ENCODE measurements at regions not wholly inside any gene's neighbourhood (a gene's known extent, or its start where the extent isn't known, plus 50 kb on each side); places are given as distances from the start of the nearest gene placed in this dataset.
A peak's percentile ranks its signal among the peaks of the same experiment; 100 is the strongest.

DNA sequence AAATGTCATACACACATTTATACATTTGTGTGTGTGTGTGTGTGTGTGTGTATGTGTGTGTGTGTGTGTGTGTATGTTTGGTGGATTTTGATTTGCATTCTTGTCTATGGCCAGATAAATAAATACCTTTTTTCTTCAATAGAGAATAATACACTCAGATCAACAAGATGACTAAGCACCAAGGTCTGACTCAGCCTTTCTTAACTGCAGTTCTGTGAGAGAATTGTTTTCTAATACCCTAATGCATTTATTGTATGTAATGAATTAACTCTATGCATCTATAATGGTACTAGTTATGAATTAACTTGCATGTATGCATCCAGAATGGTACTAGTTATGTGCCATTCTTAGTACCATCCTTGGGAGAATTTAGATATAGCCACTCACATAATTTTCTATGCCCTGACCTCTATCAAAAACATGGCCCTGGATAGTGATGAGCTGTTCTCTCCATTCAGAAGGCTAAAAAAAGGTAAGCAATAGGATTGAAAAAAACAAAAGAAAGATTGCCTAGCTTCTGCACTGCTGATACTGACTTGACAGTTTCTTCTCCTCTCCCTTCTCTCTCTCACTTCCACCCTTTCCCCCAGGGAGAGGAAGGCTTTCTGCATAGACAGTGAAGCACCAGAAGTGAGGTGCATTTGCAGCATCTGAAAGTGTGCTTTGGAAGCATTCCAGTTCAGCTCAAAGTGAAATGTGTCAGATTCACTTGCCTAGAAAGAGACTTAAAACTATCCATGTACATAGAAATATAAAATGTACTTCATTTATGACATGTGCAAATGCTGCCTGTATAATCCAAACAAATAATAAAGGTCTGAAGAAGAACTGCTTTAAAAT, 55.1 kb upstream of the CCDC112 start:
- Histone ChIP-seq H3K4me3 (no peak overlapping the region), H3K9me3 (peaks cover 0 to 4% of the 10 kb centered on the region in 2 donors), H3K27ac (no peak overlapping the region), H3K4me1 (peaks cover 0 to 4% of the 10 kb centered on the region in 2 donors), H3K27me3 (no peaks in the 10 kb centered on the region), H3K36me3 (no peaks in the 10 kb centered on the region)
- TF ChIP-seq, protein P1, sequence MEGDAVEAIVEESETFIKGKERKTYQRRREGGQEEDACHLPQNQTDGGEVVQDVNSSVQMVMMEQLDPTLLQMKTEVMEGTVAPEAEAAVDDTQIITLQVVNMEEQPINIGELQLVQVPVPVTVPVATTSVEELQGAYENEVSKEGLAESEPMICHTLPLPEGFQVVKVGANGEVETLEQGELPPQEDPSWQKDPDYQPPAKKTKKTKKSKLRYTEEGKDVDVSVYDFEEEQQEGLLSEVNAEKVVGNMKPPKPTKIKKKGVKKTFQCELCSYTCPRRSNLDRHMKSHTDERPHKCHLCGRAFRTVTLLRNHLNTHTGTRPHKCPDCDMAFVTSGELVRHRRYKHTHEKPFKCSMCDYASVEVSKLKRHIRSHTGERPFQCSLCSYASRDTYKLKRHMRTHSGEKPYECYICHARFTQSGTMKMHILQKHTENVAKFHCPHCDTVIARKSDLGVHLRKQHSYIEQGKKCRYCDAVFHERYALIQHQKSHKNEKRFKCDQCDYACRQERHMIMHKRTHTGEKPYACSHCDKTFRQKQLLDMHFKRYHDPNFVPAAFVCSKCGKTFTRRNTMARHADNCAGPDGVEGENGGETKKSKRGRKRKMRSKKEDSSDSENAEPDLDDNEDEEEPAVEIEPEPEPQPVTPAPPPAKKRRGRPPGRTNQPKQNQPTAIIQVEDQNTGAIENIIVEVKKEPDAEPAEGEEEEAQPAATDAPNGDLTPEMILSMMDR (IDR thresholded peaks at IDR 0.05) = no peak
- DNase-seq (ENCODE audit: low spot score) = no peak

DNA sequence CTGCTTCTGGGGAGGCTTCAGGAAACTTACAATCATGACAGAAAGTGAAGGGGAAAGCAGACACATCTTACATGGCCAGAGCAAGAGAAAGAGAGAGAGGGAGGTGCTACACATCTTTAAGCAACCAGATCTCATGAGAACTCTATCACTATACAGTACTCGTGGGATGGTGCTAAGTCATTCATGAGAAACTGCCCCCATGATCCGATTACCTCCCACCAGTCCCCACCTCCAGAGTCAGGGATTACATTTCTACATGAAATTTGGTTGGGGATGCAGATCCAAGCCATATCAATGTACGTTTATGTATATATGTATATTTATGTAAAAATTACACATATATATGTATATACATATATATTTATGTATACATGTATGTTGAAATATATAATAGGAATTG, 54.4 kb upstream of the CCDC112 start:
- TF ChIP-seq, protein P1 (IDR thresholded peaks at IDR 0.05) = no peak
- H3K27ac ChIP-seq = no peak overlapping the region
- no peak for DNase-seq (ENCODE audit: low spot score)
- no peaks in the 10 kb centered on the region for H3K36me3 ChIP-seq
- H3K4me3 ChIP-seq = no peak overlapping the region
- H3K27me3 ChIP-seq = no peaks in the 10 kb centered on the region
- H3K4me1 ChIP-seq = peaks cover 0 to 4% of the 10 kb centered on the region in 2 donors
- peaks cover 0 to 4% of the 10 kb centered on the region in 2 donors for H3K9me3 ChIP-seq

DNA sequence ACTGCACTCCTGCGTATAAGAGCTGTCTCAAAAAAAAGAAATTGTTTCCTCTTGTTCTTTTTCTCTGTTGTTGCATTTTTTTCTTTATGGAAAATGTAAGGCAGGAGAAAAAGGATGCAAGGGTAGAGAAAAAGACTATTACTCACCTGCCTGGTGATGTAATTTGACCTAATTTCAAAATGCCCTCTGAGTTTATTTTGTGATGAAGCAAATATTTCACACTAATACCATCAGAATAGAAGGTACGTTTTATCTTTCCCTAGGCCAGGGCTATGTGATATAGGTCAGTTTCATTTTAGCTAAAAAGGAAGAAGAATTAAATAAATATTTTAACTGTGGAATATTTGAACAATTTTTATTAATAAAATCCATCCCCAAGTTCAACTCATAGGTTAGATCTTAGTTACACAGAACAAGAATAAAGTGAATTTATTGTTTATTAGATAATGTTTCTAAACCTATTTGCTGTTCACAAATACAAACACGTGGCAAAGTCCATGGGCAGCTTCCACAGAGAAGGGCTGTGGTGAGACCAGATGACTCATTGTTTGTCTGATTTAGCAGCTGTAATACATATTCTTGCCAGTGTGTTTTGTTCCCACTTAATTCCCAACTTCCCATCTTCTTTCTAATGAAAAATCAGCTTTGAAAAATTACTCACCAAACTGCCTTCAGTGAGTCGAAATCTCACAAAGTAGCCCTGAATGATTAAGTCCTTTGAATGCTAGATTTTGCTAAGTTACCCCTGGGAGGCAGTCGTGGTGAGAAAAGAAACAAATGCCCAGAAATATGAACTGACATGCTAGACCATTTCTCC, 52.8 kb upstream of the CCDC112 start:
- Histone ChIP-seq H3K27ac (peak overlapping the region in 1 of 2 donors; percentile 26), H3K9me3 (peaks cover 0 to 4% of the 10 kb centered on the region in 2 donors), H3K4me1 (peaks cover 0 to 4% of the 10 kb centered on the region in 2 donors), H3K27me3 (no peaks in the 10 kb centered on the region), H3K4me3 (no peak overlapping the region), H3K36me3 (no peaks in the 10 kb centered on the region)
- TF ChIP-seq, protein P1 (IDR thresholded peaks at IDR 0.05) = peak in 1 of 2 donors; percentile 27
- DNase-seq (ENCODE audit: low spot score) = no peak

DNA sequence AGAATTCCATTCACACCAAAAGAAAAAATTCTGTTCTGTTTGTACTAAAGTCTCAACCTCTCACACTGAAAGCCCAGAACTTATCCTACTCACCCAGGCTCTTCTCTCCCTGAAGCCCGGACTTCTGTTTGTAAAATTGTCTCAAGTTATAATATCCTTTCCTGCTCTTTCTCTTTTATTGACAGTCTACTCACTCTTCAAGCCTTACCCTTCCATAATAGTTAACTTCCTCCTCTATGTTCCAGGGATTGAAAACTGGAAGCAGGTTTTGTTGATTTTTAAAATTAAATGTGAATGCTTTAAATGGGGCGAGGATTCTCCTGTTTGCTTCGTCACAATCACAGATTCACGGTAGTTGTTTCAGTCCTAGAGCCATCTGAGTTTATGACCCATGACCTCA, 51.7 kb upstream of the CCDC112 start:
- Histone ChIP-seq H3K9me3 (no peaks in the 10 kb centered on the region), H3K4me3 (no peak overlapping the region), H3K4me1 (peaks cover 0 to 4% of the 10 kb centered on the region in 2 donors), H3K27ac (no peak overlapping the region), H3K36me3 (no peaks in the 10 kb centered on the region), H3K27me3 (no peaks in the 10 kb centered on the region)
- TF ChIP-seq, protein P1 (IDR thresholded peaks at IDR 0.05) = no peak
- DNase-seq (ENCODE audit: low spot score) = no peak
